ENCODE measurements at regions not wholly inside any gene's neighbourhood (a gene's known extent, or its start where the extent isn't known, plus 50 kb on each side); places are given as distances from the start of the nearest gene placed in this dataset.

- 92% methylated on average over 3 of the region's 3 CpGs for WGBS
- Histone ChIP-seq H3K4me1 (peaks cover 9% of the 10 kb centered on the region), H3K27ac (no peak overlapping the region), H3K36me3 (no peaks in the 10 kb centered on the region), H3K9me3 (no peaks in the 10 kb centered on the region), H3K27me3 (no peaks in the 10 kb centered on the region), H3K4me3 (no peak overlapping the region)
- TF ChIP-seq POLR2A (IDR thresholded peaks at IDR 0.05): no peak
- TF ChIP-seq EP300 (IDR thresholded peaks at IDR 0.05): no peak
- DNase-seq (ENCODE audit: low spot score in 2 of 2): no peak
These were observed 92.1 kb downstream of the SLC25A47 start for GRCh38 chr14:100415226-100415625.

GRCh38 chr14:100416081-100416680 is 93.0 kb downstream of the SLC25A47 start:
- no peaks in the 10 kb centered on the region for H3K36me3 ChIP-seq
- DNase-seq (ENCODE audit: low spot score in 2 of 2): no peak
- peaks cover 9% of the 10 kb centered on the region for H3K4me1 ChIP-seq
- no peak overlapping the region for H3K27ac ChIP-seq
- H3K9me3 ChIP-seq: no peaks in the 10 kb centered on the region
- H3K4me3 ChIP-seq: no peak overlapping the region
- no peaks in the 10 kb centered on the region for H3K27me3 ChIP-seq
- TF ChIP-seq CTCF (IDR thresholded peaks at IDR 0.05): no peak
- no peak for TF ChIP-seq POLR2AphosphoS5 (IDR thresholded peaks at IDR 0.05)
- TF ChIP-seq EP300 (IDR thresholded peaks at IDR 0.05): no peak
- no peak for TF ChIP-seq POLR2A (IDR thresholded peaks at IDR 0.05)
- 81% methylated on average over 8 of the region's 8 CpGs for WGBS

- H3K4me3 ChIP-seq: no peak overlapping the region
- no peak for DNase-seq (ENCODE audit: low spot score in 2 of 2)
- 63% methylated on average over 12 of the region's 13 CpGs for WGBS
- TF ChIP-seq POLR2A (IDR thresholded peaks at IDR 0.05) (no peak), EP300 (IDR thresholded peaks at IDR 0.05) (no peak), POLR2AphosphoS5 (IDR thresholded peaks at IDR 0.05) (no peak), CTCF (IDR thresholded peaks at IDR 0.05) (peak in 1 of 2 donors; percentile 69)
- H3K36me3 ChIP-seq: no peaks in the 10 kb centered on the region
- no peak overlapping the region for H3K27ac ChIP-seq
- no peaks in the 10 kb centered on the region for H3K27me3 ChIP-seq
- H3K9me3 ChIP-seq: no peaks in the 10 kb centered on the region
- peaks cover 9% of the 10 kb centered on the region for H3K4me1 ChIP-seq
These were observed 94.1 kb downstream of the SLC25A47 start for GRCh38 chr14:100416921-100417860.

- 88% methylated on average over 2 of the region's 4 CpGs for WGBS
- Histone ChIP-seq H3K4me3 (no peak overlapping the region), H3K36me3 (no peaks in the 10 kb centered on the region), H3K27me3 (no peaks in the 10 kb centered on the region), H3K27ac (no peak overlapping the region), H3K4me1 (peaks cover 28% of the 10 kb centered on the region), H3K9me3 (no peaks in the 10 kb centered on the region)
- no peak for DNase-seq (ENCODE audit: low spot score in 2 of 2)
- TF ChIP-seq CTCF (IDR thresholded peaks at IDR 0.05) (no peak), POLR2AphosphoS5 (IDR thresholded peaks at IDR 0.05) (no peak), POLR2A (IDR thresholded peaks at IDR 0.05) (no peak), EP300 (IDR thresholded peaks at IDR 0.05) (no peak)
These were observed 96.7 kb downstream of the SLC25A47 start for GRCh38 chr14:100419856-100420255.

- Histone ChIP-seq H3K27me3 (no peaks in the 10 kb centered on the region), H3K27ac (no peak overlapping the region), H3K4me1 (peaks cover 24% of the 10 kb centered on the region), H3K9me3 (no peaks in the 10 kb centered on the region), H3K4me3 (no peak overlapping the region), H3K36me3 (no peaks in the 10 kb centered on the region)
- no peak for TF ChIP-seq EP300 (IDR thresholded peaks at IDR 0.05)
- TF ChIP-seq CTCF (IDR thresholded peaks at IDR 0.05): no peak
- no peak for TF ChIP-seq POLR2AphosphoS5 (IDR thresholded peaks at IDR 0.05)
- no peak for DNase-seq (ENCODE audit: low spot score in 2 of 2)
- WGBS: 43% methylated on average over 2 of the region's 2 CpGs
These were observed 98.8 kb downstream of the SLC25A47 start for GRCh38 chr14:100421756-100422470.
